G401 (cell line): ENCODE measurements at regions not wholly inside any gene's neighbourhood (a gene's known extent, or its start where the extent isn't known, plus 50 kb on each side); places are given as distances from the start of the nearest gene placed in this dataset.
"Not testable (repeated sequence)": the region's sequence is repeated elsewhere in the genome, so short reads cannot be mapped to it uniquely, and the experiment has no call there.

Experiments
- DNase-seq: peaks from one replicate; pipeline ENCODE4 v3.0.0-alpha.2; 2015; ENCODE audit warnings: low spot score
- in situ Hi-C: cut with HindIII; loops from 2 replicates; pipeline ENCODE4 v1.10.0; 2016; ENCODE audit warnings: low sequenced_read_pairs, mixed read lengths

DNA sequence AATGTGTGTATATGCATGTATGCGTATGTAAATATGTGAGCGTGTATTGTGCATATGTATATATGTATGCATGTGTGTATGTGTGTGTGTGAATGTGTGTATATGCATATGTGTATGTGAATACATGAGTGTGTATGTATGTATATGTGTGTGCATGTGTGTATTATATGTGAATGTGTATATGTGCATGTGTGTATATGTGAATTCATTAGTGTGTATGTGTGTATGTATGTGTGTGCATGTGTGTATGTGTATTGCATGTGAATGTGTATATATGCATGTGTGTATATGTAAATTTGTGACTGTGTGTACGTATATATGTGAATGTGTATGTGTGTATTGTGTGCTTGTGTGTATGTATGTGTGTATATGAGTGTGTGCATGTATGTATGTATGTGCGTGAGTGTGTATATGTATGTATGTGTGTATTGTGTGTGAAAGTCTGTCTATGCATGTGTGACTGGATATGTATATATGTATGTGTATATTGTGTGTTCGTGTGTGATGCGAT lies 455.9 kb downstream of the TYW1 start:
- DNase-seq: no peak
- in situ Hi-C loops: no loop called here

- DNase-seq: no peak
- in situ Hi-C loops: no loop called here
These were observed 457.1 kb downstream of the TYW1 start for GRCh38 chr7:67453580-67454380.

- in situ Hi-C loops: no loop called here
- DNase-seq: no peak
These were observed 458.9 kb downstream of the TYW1 start for GRCh38 chr7:67455508-67455907.

- in situ Hi-C loops: no loop called here
- peak; percentile 87 for DNase-seq
These were observed 466.2 kb downstream of the TYW1 start for GRCh38 chr7:67462781-67463191.

- DNase-seq: no peak
- in situ Hi-C loops: no loop called here
These were observed 466.7 kb downstream of the TYW1 start for GRCh38 chr7:67463316-67463715.

DNA sequence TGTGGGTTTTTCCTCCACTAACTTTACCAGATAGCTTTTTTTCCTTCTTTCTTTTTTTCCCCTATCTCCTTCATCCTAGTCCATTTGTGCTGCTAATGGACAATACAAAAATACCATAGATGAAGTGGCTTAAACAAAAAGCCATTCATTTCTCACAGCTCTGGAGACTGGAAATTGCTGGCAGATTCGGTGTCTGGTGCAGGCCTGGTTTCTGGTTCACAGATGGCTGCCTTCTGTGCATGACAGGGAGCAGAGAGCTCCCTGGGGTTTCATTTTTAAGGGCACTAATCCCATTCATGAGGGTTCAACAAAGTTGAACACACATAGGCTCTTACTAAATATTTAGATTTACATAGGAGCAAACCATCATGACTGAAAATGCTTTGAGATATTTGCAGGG lies 467.4 kb downstream of the TYW1 start:
- in situ Hi-C loops: no loop called here

GRCh38 chr7:67466109-67466508 lies 469.5 kb downstream of the TYW1 start:
- no peak for DNase-seq
- in situ Hi-C loops: no loop called here

More for the DNA sequence above, 467.4 kb downstream of the TYW1 start:
- peak; percentile 38 for DNase-seq

DNA sequence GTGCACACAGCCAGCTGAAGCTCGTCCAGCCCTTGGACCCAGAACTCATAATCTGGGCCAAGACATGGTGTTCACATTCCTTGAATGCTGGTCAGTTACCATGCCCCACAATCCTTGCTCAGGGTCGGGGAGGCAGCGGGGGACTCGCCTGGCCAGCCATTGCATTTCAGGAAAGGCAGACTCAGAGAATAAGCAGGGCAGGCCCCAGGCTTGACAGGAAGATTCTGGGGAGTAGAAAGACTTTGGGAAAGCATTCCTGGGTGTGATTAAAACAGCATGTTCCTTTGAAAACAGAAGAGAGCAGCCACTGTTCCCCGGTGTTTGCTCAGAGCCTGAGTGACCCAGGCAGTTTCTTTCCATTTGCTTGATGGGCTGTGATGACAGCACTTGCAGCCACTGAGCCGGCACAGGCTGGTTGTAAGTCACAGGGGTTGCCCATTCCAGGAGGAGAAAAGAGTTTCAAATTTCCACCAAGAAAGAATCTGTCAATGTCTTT lies 473.7 kb downstream of the TYW1 start:
- peak; percentile 18 for DNase-seq
- in situ Hi-C loops: no loop called here

GRCh38 chr7:67475293-67475692 lies 478.7 kb downstream of the TYW1 start:
- in situ Hi-C loops: no loop called here
- DNase-seq: no peak

GRCh38 chr7:67478066-67478465 lies 481.4 kb downstream of the TYW1 start:
- in situ Hi-C loops: no loop called here
- no peak for DNase-seq

DNA sequence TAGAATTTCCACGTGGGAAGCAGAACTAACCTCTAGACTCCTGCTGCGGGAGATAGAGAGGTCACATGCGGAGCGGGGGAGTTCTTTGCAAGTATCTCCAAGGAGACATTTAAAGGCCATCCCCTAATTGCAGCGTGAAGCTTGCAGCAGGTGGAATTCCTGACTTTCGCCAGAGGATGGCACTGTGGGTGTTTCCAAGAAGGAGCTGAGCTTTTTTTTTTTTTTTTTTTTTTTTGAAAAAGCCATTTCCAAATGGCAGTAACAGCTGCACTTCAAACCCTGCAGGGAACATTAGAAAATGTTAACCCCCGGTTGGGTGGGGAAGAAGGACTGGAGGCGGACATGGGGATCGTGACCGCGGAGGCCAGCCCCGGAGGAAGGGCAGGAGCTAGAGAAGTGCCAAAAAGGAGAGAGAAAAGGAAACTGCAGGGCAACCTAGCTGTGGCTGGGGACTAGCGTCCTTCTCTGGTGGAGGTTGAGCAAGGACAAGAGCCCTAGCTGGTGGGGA lies 487.7 kb downstream of the TYW1 start:
- peak; percentile 76 for DNase-seq

DNA sequence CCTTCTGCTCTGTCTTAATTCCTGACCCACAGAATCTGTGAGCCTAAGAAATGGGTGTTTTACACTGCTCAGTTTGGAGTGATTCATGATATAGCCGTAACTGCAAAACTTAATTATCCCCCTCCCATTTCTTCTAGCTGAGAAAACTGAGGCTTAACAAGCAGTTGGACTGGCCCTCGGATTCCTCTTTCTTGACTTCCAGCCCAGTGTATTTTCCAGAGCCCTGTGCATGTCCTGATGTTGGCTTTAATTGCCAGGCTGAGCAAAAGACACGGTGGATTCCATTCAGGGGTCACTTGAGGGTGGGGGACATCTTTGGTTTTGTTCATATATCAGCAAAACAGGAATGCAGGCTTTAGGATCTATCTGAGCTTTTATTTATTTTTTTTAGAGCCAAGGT lies 489.8 kb downstream of the TYW1 start:
- no peak for DNase-seq
- in situ Hi-C loops: no loop called here

More for the DNA sequence above, 487.7 kb downstream of the TYW1 start:
- in situ Hi-C loops: no loop called here

DNA sequence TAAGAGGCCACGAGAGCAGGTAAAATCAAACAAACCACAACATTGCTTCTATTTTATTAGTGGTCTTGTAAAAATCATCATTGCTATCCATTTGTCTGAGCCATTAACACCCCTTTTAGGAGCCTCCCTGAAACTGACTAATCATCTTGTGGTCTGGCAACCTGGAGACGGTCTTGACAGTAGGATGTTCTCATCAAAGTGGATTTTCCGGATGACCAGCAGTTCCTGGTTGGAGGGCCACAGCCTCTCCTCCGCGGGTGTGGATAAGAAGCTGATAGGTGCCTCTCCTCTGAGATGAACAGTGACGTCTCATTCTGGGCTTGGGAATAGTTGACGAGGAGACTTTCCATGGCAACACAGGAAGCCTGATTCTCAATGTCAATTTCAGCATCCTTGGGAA lies 490.7 kb downstream of the TYW1 start:
- DNase-seq: no peak
- in situ Hi-C loops: no loop called here

- in situ Hi-C loops: no loop called here
- no peak for DNase-seq
These were observed 493.2 kb downstream of the TYW1 start for GRCh38 chr7:67489881-67490280.

DNA sequence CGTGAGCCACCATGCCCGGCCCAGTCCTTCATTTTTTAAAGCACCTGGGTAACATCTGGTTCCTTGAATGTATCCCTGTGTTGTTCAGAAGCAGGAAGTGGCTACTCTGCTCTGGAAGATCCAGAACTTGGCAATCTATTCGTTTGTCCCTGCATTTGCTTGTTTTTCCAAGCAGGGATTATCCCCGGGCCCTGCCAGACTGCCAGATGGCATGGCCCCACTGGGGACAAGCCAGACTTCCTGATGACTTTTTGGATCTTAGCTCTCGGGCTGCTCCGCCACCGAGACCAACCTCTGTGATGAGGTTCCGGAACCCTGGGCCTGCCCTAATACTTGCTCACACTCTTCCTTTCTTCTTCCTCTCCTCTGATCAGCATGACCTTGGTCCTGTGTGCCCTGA lies 496.7 kb downstream of the TYW1 start:
- DNase-seq: peak; percentile 81
- in situ Hi-C loops: no loop called here

DNA sequence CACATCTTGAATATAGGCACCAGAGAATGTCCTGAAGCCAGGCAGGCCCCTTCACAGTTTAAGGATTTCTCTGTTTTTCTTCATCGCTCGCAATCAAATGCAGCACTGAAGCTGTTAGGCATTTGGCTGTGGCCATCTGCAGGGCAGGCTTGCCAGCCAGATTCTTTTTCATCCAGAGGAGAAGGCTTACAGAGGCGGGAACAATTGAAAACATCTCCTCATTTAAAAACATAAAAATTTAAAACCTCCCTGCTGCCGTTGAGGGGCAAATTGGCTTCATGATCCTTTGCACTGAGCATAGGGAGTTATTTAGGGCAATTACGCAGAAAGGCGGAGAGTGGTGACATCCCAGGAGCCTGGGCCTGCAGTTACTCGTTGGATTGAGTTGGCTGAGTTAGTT lies 500.0 kb downstream of the TYW1 start:
- in situ Hi-C loops: no loop called here
- peak; percentile 4 for DNase-seq

- DNase-seq, in situ Hi-C loops: not testable (repeated sequence)
These were observed 501.3 kb downstream of the TYW1 start for GRCh38 chr7:67497914-67498313.

GRCh38 chr7:67502929-67503328 lies 506.3 kb downstream of the TYW1 start:
- in situ Hi-C loops: no loop called here

GRCh38 chr7:67505449-67505848 lies 508.8 kb downstream of the TYW1 start:
- in situ Hi-C loops: no loop called here
- DNase-seq: no peak

More at GRCh38 chr7:67502929-67503328, 506.3 kb downstream of the TYW1 start:
- no peak for DNase-seq

- in situ Hi-C loops: no loop called here
These were observed 515.8 kb downstream of the TYW1 start for GRCh38 chr7:67512481-67512880.

DNA sequence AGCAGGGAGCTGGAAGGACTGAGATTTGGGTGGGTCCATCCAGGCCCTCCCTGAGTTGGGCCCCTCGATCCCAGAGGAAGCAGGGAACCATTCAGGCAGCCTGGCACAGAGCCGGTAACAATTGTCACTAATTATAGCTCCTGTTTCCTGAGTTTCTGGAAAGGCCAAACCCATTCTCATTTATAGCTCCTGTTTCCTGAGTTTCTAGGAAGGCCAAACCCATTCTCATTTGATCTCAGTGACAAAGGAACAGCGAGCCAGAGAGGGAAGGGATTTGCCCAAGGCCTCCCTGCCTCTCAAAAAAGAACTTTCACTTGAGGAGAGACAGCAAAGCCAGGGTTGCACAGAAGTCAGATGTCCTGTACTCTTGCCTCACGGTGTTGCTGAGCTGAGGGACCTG lies 521.9 kb downstream of the TYW1 start:
- DNase-seq: no peak
- in situ Hi-C loops: no loop called here

More at GRCh38 chr7:67512481-67512880, 515.8 kb downstream of the TYW1 start:
- DNase-seq: no peak
